Endothelial cell of umbilical vein (primary cell): ENCODE measurements at regions not wholly inside any gene's neighbourhood (a gene's known extent, or its start where the extent isn't known, plus 50 kb on each side); places are given as distances from the start of the nearest gene placed in this dataset.

Source experiments
- BruUV-seq: library from RNA; stranded (reverse); fragments of 400-500 nt; replicated peaks from 2 replicates; lab custom pipeline; 2021; lab: Mats Ljungman, UMichigan
- CTCF ChIA-PET: fragments of 300-600, 350-600 bp; sonication (Branson Sonifier 250); formaldehyde crosslinking; loops from one replicate; lab custom pipeline; 2021; ENCODE audit warnings: antibody characterized with exemption, inconsistent platforms; lab: Charles Lee
- POLR2A ChIA-PET: fragments of 300-600, 350-600 bp; sonication (Branson Sonifier 250); formaldehyde crosslinking; loops from one replicate; lab custom pipeline; 2021; ENCODE audit warnings: antibody characterized with exemption, inconsistent platforms; lab: Charles Lee
- DNase-seq: peaks from one replicate; pipeline ENCODE4 v3.0.0-alpha.2; 2011; ENCODE audit warnings: low read depth, low spot score
- FAIRE-seq: peaks from 2 replicates; lab custom pipeline; 2011; peaks lifted over from hg19 to GRCh38; lab: Jason Lieb, UNC
- H2AFZ ChIP-seq: 2 replicates; pipeline ENCODE4 v1.6.0; 2012; ENCODE audit warnings: low read depth, low read length, control low read depth, inconsistent platforms
- H3K27ac ChIP-seq: 2 replicates; pipeline ENCODE4 v1.5.1; 2011; ENCODE audit warnings: low read depth, mild to moderate bottlenecking, control low read depth, low read length, moderate library complexity; ENCODE audit not compliant: insufficient read depth
- H3K27me3 ChIP-seq, 2 experiments: 2 replicates each; pipeline versions ENCODE4 v1.6.0 to v1.6.1; 2011; ENCODE audit warnings: low read length in 2 of 2, mixed read lengths in 1 of 2; ENCODE audit not compliant: control insufficient read depth in 2 of 2, insufficient read depth in 2 of 2
- H3K36me3 ChIP-seq, 2 experiments: 2 replicates in 1 of 2; 3 replicates in 1 of 2; pipeline ENCODE4 v1.5.1; 2011; ENCODE audit warnings: low read length in 2 of 2, mild to moderate bottlenecking in 1 of 2, moderate library complexity in 1 of 2; ENCODE audit not compliant: control insufficient read depth in 2 of 2, insufficient read depth in 2 of 2; ENCODE audit errors: extremely low read depth in 1 of 2
- H3K4me1 ChIP-seq: 3 replicates; pipeline ENCODE4 v1.5.1; 2011; ENCODE audit warnings: mild to moderate bottlenecking, low read length; ENCODE audit not compliant: control insufficient read depth, insufficient read depth; ENCODE audit errors: extremely low read depth
- H3K4me2 ChIP-seq: 2 replicates; pipeline ENCODE4 v1.6.1; 2011; ENCODE audit warnings: low read length, control low read depth, mixed read lengths; ENCODE audit not compliant: insufficient read depth
- H3K4me3 ChIP-seq, 3 experiments: fragments of 200-600 bp in 1 of 3; sonication (generic), shearing (Covaris generic) in 1 of 3; replicated peaks in 1 of 3; 2 replicates each; pipeline ENCODE4 v1.5.1; 2011 to 2016; ENCODE audit warnings: control low read depth in 3 of 3, low read length in 3 of 3, mild to moderate bottlenecking in 2 of 3, inconsistent platforms in 1 of 3, low read depth in 1 of 3, moderate library complexity in 1 of 3; ENCODE audit not compliant: insufficient read depth in 1 of 3
- H3K79me2 ChIP-seq: 2 replicates; pipeline ENCODE4 v1.6.0; 2012; ENCODE audit warnings: low read length, inconsistent platforms; ENCODE audit not compliant: control insufficient read depth, insufficient read depth
- H3K9ac ChIP-seq: replicated peaks from 2 replicates; pipeline ENCODE3; 2011; ENCODE audit warnings: low read length, control low read depth; ENCODE audit not compliant: insufficient read depth; ENCODE audit errors: extremely low read depth
- H3K9me1 ChIP-seq: replicated peaks from 3 replicates; pipeline ENCODE4 v1.6.0; 2011; ENCODE audit warnings: mild to moderate bottlenecking, low read length; ENCODE audit not compliant: control insufficient read depth, insufficient read depth; ENCODE audit errors: extremely low read depth
- H3K9me3 ChIP-seq: replicated peaks from 2 replicates; pipeline ENCODE4 v1.5.1; 2012; ENCODE audit warnings: low read length, inconsistent platforms; ENCODE audit not compliant: control insufficient read depth, insufficient read depth
- H4K20me1 ChIP-seq: replicated peaks from 2 replicates; pipeline ENCODE3; 2011; ENCODE audit warnings: mild to moderate bottlenecking, low read length; ENCODE audit not compliant: control insufficient read depth, insufficient read depth; ENCODE audit errors: extremely low read depth
- CTCF ChIP-seq, 2 donors: IDR thresholded peaks; 1 replicate in 1 of 2; 2 replicates in 1 of 2; pipeline ENCODE4 v1.5.1; 2011; ENCODE audit warnings: low read length in 2 of 2, mild to moderate bottlenecking in 2 of 2, moderate library complexity in 2 of 2, control low read depth in 1 of 2, inconsistent platforms in 1 of 2, low read depth in 1 of 2; ENCODE audit not compliant: insufficient read depth in 1 of 2; ENCODE audit errors: extremely low read depth in 1 of 2
- EZH2 ChIP-seq: IDR thresholded peaks from 2 replicates; pipeline ENCODE4 v1.6.1; 2012; ENCODE audit warnings: borderline replicate concordance, low read depth, mild to moderate bottlenecking, moderate library complexity, low read length, inconsistent platforms; ENCODE audit not compliant: severe bottlenecking
- FOS ChIP-seq: IDR thresholded peaks from 2 replicates; pipeline ENCODE4 v1.6.1; 2011; ENCODE audit warnings: mild to moderate bottlenecking, low read length, moderate library complexity, borderline replicate concordance; ENCODE audit not compliant: insufficient read depth
- GATA2 ChIP-seq: IDR thresholded peaks from 2 replicates; pipeline ENCODE4 v1.7.0; 2011; ENCODE audit warnings: low read depth, mild to moderate bottlenecking, moderate library complexity, mixed read lengths, low read length; ENCODE audit not compliant: insufficient read length, insufficient read depth
- JUN ChIP-seq: IDR thresholded peaks from 2 replicates; pipeline ENCODE4 v1.6.1; 2011; ENCODE audit warnings: borderline replicate concordance, low read depth; ENCODE audit not compliant: insufficient read length, insufficient read depth
- MAX ChIP-seq: IDR thresholded peaks from 2 replicates; pipeline ENCODE4 v1.6.1; 2011; ENCODE audit not compliant: insufficient read depth, insufficient read length
- MYC ChIP-seq: IDR thresholded peaks from one replicate; pipeline ENCODE4 v1.6.1; 2011; ENCODE audit warnings: mild to moderate bottlenecking, low read depth, low read length
- POLR2A ChIP-seq: IDR thresholded peaks from 2 replicates; pipeline ENCODE4 v1.6.1; 2012; ENCODE audit warnings: low read depth, mild to moderate bottlenecking, control low read depth, low read length
- POLR2AphosphoS5 ChIP-seq: IDR thresholded peaks from 2 replicates; pipeline ENCODE4 v1.6.1; 2012; ENCODE audit warnings: low read depth, mild to moderate bottlenecking, control low read depth, low read length, moderate library complexity; ENCODE audit not compliant: insufficient read depth
- dilution Hi-C: fragments of 300-500 bp; cut with MboI; formaldehyde crosslinking; loops from one replicate; pipeline ENCODE4 v1.15.0; 2019; ENCODE audit warnings: low sequenced_read_pairs; ENCODE audit not compliant: extremely low pct_ligation_motif_present
- intact Hi-C: fragments of 100-400 bp; cut with micrococcal nuclease; formaldehyde crosslinking; loops from one replicate; pipeline ENCODE4 v1.10.0; 2022

- dilution Hi-C loops: no loop called here
- no peaks in the 10 kb centered on the region for H3K9me1 ChIP-seq
- no peak overlapping the region for H3K4me3 ChIP-seq
- H3K4me2 ChIP-seq: no peak overlapping the region
- BruUV-seq: no TSS peak
- H3K27me3 ChIP-seq: no peaks in the 10 kb centered on the region
- H2AFZ ChIP-seq: no peak overlapping the region
- intact Hi-C loops: no loop called here
- DNase-seq (no peak), FAIRE-seq (no peak)
- POLR2A ChIA-PET: no interaction called here
- no peak for TF ChIP-seq FOS
- TF ChIP-seq CTCF (IDR thresholded peaks at IDR 0.05; ENCODE audit: extremely low read depth in 1 of 2, insufficient read depth in 1 of 2, low read depth in 1 of 2, low read length in 2 of 2): no peak
- no peak for TF ChIP-seq MYC
- TF ChIP-seq GATA2: no peak
- TF ChIP-seq POLR2AphosphoS5: no peak
- no peak for TF ChIP-seq JUN
- no peaks in the 10 kb centered on the region for H4K20me1 ChIP-seq
- H3K9me3 ChIP-seq: no peaks in the 10 kb centered on the region
- H3K79me2 ChIP-seq: no peaks in the 10 kb centered on the region
- CTCF ChIA-PET: no interaction called here
- H3K4me1 ChIP-seq: no peaks in the 10 kb centered on the region
- H3K36me3 ChIP-seq: no peaks in the 10 kb centered on the region
- H3K9ac ChIP-seq: no peak overlapping the region
- no peak overlapping the region for H3K27ac ChIP-seq
These were observed 653.7 kb downstream of the METTL4 start for GRCh38 chr18:1917569-1917968.

GRCh38 chr18:1922066-1922465 lies 649.2 kb downstream of the METTL4 start:
- dilution Hi-C loops: no loop called here
- FAIRE-seq: no peak
- no TSS peak for BruUV-seq

More at GRCh38 chr18:1922066-1922465, 649.2 kb downstream of the METTL4 start:
- Histone ChIP-seq H3K27ac (no peak overlapping the region), H3K4me1 (no peaks in the 10 kb centered on the region), H3K4me2 (no peak overlapping the region), H3K36me3 (no peaks in the 10 kb centered on the region), H2AFZ (no peak overlapping the region), H3K79me2 (no peaks in the 10 kb centered on the region), H4K20me1 (no peaks in the 10 kb centered on the region), H3K9me3 (no peaks in the 10 kb centered on the region), H3K4me3 (no peak overlapping the region), H3K9me1 (no peaks in the 10 kb centered on the region), H3K27me3 (no peaks in the 10 kb centered on the region), H3K9ac (no peak overlapping the region)
- no peak for DNase-seq
- no peak for TF ChIP-seq EZH2
- no peak for TF ChIP-seq MAX
- TF ChIP-seq JUN: no peak
- TF ChIP-seq MYC: no peak
- no peak for TF ChIP-seq POLR2A
- no peak for TF ChIP-seq GATA2
- no peak for TF ChIP-seq POLR2AphosphoS5
- no peak for TF ChIP-seq FOS
- TF ChIP-seq CTCF (IDR thresholded peaks at IDR 0.05; ENCODE audit: extremely low read depth in 1 of 2, insufficient read depth in 1 of 2, low read depth in 1 of 2, low read length in 2 of 2): no peak
- intact Hi-C loops: no loop called here
- POLR2A ChIA-PET: no interaction called here
- CTCF ChIA-PET: no interaction called here
